Transverse colon (tissue), 4 donors: ENCODE measurements at regions not wholly inside any gene's neighbourhood (a gene's known extent, or its start where the extent isn't known, plus 50 kb on each side); places are given as distances from the start of the nearest gene placed in this dataset.

Source experiments
- DNase-seq: peaks from one replicate; pipeline ENCODE4 v3.0.0-alpha.2; 2019
- H3K27ac ChIP-seq, 4 donors: fragments of 200-600 bp; sonication (generic); 2 replicates each; pipeline ENCODE4 v1.5.1; 2016 to 2018; ENCODE audit warnings: inconsistent platforms in 4 of 4
- H3K27me3 ChIP-seq: fragments of 200-600 bp; sonication (generic); 2 replicates; pipeline ENCODE4 v1.5.1; 2017; ENCODE audit warnings: inconsistent platforms
- H3K36me3 ChIP-seq, 4 donors: fragments of 200-600 bp; sonication (generic); 2 replicates each; pipeline ENCODE4 v1.5.1; 2017 to 2019; ENCODE audit warnings: inconsistent platforms in 4 of 4
- H3K4me1 ChIP-seq, 4 donors: fragments of 200-600 bp; sonication (generic); 2 replicates each; pipeline ENCODE4 v1.5.1; 2017 to 2020; ENCODE audit warnings: inconsistent platforms in 4 of 4
- H3K4me3 ChIP-seq, 4 donors: fragments of 200-600 bp; sonication (generic); 1 replicate in 1 of 4; 2 replicates in 3 of 4; pipeline versions ENCODE4 v1.5.1 to v1.6.1; 2017 to 2019; ENCODE audit warnings: inconsistent platforms in 4 of 4
- H3K9me3 ChIP-seq, 2 donors: fragments of 200-600 bp; sonication (generic); 2 replicates each; pipeline ENCODE4 v1.5.1; 2017 to 2019; ENCODE audit warnings: inconsistent platforms in 2 of 2
- EP300 ChIP-seq: sonication (generic); formaldehyde crosslinking; IDR thresholded peaks from one replicate; pipeline ENCODE4 v1.6.1; 2017; ENCODE audit warnings: antibody characterized with exemption, low read depth
- POLR2A ChIP-seq: fragments of 450-650 bp; IDR thresholded peaks from one replicate; pipeline ENCODE4 v1.6.1; 2016; ENCODE audit warnings: antibody characterized with exemption, mild to moderate bottlenecking, moderate library complexity
- POLR2AphosphoS5 ChIP-seq, 3 donors: sonication (generic); formaldehyde crosslinking; IDR thresholded peaks; one replicate each; pipeline ENCODE4 v1.6.1; 2016; ENCODE audit warnings: antibody characterized with exemption in 3 of 3
- WGBS, 2 donors: methylation state at CpG; one replicate each; pipeline ENCODE4 v1.1.5; 2018; ENCODE audit warnings: low coverage in 1 of 2; 5-methylcytosine and 5-hydroxymethylcytosine counted together
- in situ Hi-C, 4 donors: fragments of 200-750 bp; cut with MboI; loops; one replicate each; pipeline versions ENCODE4 v1.15.0 to v1.15.1; 2017; ENCODE audit warnings: low sequenced_read_pairs in 3 of 4, low pct_ligation_motif_present in 1 of 4, low pct_unique_long_range_greater_than_20kb in 1 of 4
- intact Hi-C: fragments of 100-400 bp; cut with DNase I; formaldehyde crosslinking; loops from one replicate; pipeline ENCODE4 v1.15.1; 2023; ENCODE audit warnings: low total_unique reads
- TF ChIP-seq, protein P1 (sequence below), 5 experiments: fragments of 200-600 bp in 3 of 5; fragments of 450-650 bp in 2 of 5; sonication (generic) in 3 of 5; IDR thresholded peaks; 1 replicate in 2 of 5; 2 replicates in 3 of 5; pipeline ENCODE4 v1.5.1; 2016 to 2017; ENCODE audit warnings: antibody characterized with exemption in 5 of 5, inconsistent platforms in 3 of 5, mild to moderate bottlenecking in 2 of 5, moderate library complexity in 1 of 5

DNA sequence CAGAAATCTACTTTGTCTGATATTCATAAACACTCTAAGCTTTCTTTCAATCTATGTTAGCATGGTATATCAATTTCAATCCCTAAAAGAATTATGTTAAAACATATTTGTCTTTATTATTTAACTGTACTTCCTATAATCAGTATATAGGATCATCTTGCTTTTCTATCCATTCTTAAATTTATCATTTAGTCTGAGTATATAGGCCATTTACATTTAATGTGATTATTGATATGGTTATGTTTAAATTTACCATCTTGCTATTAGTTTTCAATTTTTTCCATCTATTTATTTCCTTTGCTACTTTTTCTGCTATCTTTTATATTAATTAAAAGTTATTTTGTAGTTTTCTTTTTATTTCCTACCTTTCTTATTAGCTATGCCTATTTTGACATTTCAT lies 174.8 kb upstream of the MBNL1 start:
- no peak for TF ChIP-seq POLR2A
- intact Hi-C loops (loop anchor here (10.0 kb wide), 1 partner anchor 171 kb away; the partner anchor contains the start of gene MBNL1), in situ Hi-C loops (loop anchor here in 1 of 4 donors (25.0 kb wide), 1 partner anchor 343 kb away; no protein-coding TSS in a partner anchor)
- DNase-seq: no peak
- Histone ChIP-seq H3K4me1 (peaks cover 0 to 7% (median 0%) of the 10 kb centered on the region in 4 donors), H3K4me3 (no peak overlapping the region), H3K27ac (no peak overlapping the region), H3K9me3 (no peaks in the 10 kb centered on the region), H3K36me3 (no peaks in the 10 kb centered on the region), H3K27me3 (no peaks in the 10 kb centered on the region)

DNA sequence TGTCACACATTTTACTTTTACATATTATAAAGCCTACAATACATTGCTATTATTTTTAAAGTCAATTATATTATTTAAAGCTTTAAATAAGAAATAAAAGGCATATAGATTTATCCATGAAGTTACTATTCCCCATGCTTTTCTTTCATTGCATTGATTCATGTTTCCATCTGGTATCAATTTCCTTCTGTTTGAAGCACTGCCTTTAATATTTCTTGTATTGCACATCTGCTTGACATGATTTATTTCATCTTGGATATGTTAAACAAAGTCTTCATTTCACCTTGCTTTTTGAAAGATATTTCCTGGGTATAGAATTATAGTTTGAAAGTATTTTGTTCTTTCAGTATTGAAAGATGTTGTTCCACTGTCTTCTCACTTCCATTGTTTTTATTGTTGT lies 174.3 kb upstream of the MBNL1 start:
- no peaks in the 10 kb centered on the region for H3K36me3 ChIP-seq
- no peaks in the 10 kb centered on the region for H3K27me3 ChIP-seq
- in situ Hi-C loops: loop anchor here in 1 of 4 donors (25.0 kb wide), 1 partner anchor 343 kb away; no protein-coding TSS in a partner anchor
- H3K27ac ChIP-seq: peak overlapping the region in 3 of 4 donors; percentile 60 to 78 (median 65)
- TF ChIP-seq, protein P1, sequence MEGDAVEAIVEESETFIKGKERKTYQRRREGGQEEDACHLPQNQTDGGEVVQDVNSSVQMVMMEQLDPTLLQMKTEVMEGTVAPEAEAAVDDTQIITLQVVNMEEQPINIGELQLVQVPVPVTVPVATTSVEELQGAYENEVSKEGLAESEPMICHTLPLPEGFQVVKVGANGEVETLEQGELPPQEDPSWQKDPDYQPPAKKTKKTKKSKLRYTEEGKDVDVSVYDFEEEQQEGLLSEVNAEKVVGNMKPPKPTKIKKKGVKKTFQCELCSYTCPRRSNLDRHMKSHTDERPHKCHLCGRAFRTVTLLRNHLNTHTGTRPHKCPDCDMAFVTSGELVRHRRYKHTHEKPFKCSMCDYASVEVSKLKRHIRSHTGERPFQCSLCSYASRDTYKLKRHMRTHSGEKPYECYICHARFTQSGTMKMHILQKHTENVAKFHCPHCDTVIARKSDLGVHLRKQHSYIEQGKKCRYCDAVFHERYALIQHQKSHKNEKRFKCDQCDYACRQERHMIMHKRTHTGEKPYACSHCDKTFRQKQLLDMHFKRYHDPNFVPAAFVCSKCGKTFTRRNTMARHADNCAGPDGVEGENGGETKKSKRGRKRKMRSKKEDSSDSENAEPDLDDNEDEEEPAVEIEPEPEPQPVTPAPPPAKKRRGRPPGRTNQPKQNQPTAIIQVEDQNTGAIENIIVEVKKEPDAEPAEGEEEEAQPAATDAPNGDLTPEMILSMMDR (IDR thresholded peaks at IDR 0.05): no peak
- TF ChIP-seq POLR2AphosphoS5 (IDR thresholded peaks at IDR 0.05): no peak
- TF ChIP-seq EP300: no peak
- TF ChIP-seq POLR2A: no peak
- peaks cover 0 to 7% (median 0%) of the 10 kb centered on the region in 4 donors for H3K4me1 ChIP-seq
- intact Hi-C loops: loop anchor here (10.0 kb wide), 1 partner anchor 170 kb away; the partner anchor contains the start of gene MBNL1
- no peaks in the 10 kb centered on the region for H3K9me3 ChIP-seq
- no peak overlapping the region for H3K4me3 ChIP-seq
- DNase-seq: no peak

DNA sequence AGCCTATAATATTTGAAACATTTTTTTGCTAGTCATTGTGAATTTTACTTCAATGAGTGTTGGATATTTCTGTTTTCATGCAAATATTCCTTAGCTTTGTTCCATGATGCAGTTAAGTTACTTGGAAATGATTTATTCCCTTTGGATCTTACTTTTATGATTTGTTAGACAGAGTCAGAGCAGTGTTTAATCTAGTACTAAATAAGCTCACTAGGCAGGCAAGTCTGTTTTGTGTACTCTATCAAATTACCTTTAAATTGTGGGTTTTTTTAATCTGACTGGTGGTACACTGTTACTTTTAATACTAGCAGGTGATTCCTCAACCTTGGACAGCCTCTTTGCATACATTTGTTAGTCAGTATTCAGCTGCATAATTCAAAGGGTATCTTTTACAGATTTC lies 173.3 kb upstream of the MBNL1 start:
- in situ Hi-C loops: loop anchor here in 1 of 4 donors (25.0 kb wide), 1 partner anchor 342 kb away; no protein-coding TSS in a partner anchor
- TF ChIP-seq POLR2AphosphoS5 (IDR thresholded peaks at IDR 0.05): peak; percentile 68 to 73 (median 68)
- TF ChIP-seq EP300: no peak
- intact Hi-C loops: loop anchor here (10.0 kb wide), 1 partner anchor 169 kb away; the partner anchor contains the start of gene MBNL1
- no peak for DNase-seq
- no peaks in the 10 kb centered on the region for H3K36me3 ChIP-seq
- H3K27ac ChIP-seq: peak overlapping the region in 3 of 4 donors; percentile 60 to 78 (median 65)
- no peaks in the 10 kb centered on the region for H3K27me3 ChIP-seq
- peaks cover 0 to 7% (median 0%) of the 10 kb centered on the region in 4 donors for H3K4me1 ChIP-seq
- H3K9me3 ChIP-seq: no peaks in the 10 kb centered on the region
- H3K4me3 ChIP-seq: no peak overlapping the region

DNA sequence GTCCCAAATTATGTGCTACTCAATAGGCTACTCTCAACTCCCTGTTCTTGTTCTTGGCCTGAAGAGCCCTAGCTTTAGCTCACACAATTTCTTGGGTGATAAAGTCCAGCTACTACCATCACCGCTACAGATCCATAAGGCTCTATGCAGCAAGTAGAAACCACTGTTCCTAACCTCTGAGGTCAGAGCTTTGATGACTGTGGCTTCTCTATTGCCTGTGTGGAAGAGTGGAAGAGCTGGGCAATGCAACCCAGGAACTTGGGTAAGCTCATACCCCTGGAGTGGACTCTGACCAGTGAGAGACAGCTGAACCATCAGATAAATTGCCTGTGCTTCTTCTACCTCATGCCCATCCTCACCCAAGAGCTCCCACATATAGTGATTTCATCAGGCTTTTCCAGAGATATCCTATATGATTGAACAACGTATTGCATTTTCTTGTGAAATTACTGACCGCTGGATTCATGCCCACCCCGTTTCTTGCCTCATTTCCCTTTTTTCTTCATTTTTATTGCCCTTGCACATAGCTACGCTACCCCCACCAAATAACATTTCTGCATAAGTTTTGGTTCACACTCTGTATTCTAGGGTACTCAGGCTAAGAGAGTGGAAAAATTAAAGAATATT lies 172.3 kb upstream of the MBNL1 start:
- Histone ChIP-seq H3K4me1 (peaks cover 0 to 7% (median 0%) of the 10 kb centered on the region in 4 donors), H3K4me3 (no peak overlapping the region), H3K9me3 (no peaks in the 10 kb centered on the region), H3K27ac (peak overlapping the region; percentile 37 to 78 (median 62)), H3K27me3 (no peaks in the 10 kb centered on the region), H3K36me3 (no peaks in the 10 kb centered on the region)
- intact Hi-C loops: loop anchor here (10.0 kb wide), 1 partner anchor 168 kb away; the partner anchor contains the start of gene MBNL1
- 89 to 97% methylated on average over 5 of the region's 5 CpGs for WGBS, 2 donors
- TF ChIP-seq POLR2AphosphoS5 (IDR thresholded peaks at IDR 0.05) (no peak), POLR2A (no peak), EP300 (no peak)
- TF ChIP-seq, protein P1 (IDR thresholded peaks at IDR 0.05): no peak
- no peak for DNase-seq
- in situ Hi-C loops: loop anchor here in 1 of 4 donors (25.0 kb wide), 1 partner anchor 341 kb away; no protein-coding TSS in a partner anchor

DNA sequence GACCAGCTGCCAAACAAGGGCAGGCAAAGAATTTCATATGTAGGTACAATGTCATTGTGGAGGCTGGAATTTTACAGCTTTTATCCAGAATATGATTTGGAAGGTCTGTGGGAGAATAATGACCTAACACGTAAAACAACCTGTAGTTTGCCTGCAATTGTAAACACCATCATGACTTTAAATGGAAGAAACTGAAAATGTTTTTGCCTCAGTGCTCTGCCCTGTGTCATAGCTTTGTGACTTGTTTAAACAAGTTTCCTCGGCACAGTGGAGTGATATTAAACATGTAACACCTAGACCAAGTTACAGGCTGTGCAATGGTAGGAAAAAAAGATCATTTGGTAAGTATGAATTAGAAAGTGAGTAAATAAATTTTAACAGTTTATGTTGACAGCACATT lies 171.6 kb upstream of the MBNL1 start:
- Histone ChIP-seq H3K4me1 (peaks cover 0 to 7% (median 0%) of the 10 kb centered on the region in 4 donors), H3K4me3 (no peak overlapping the region), H3K36me3 (no peaks in the 10 kb centered on the region), H3K9me3 (no peaks in the 10 kb centered on the region), H3K27ac (peak overlapping the region; percentile 37 to 78 (median 62)), H3K27me3 (no peaks in the 10 kb centered on the region)
- intact Hi-C loops: loop anchor here (10.0 kb wide), 1 partner anchor 168 kb away; the partner anchor contains the start of gene MBNL1
- TF ChIP-seq POLR2AphosphoS5 (IDR thresholded peaks at IDR 0.05): peak; percentile 80 to 90 (median 82)
- TF ChIP-seq POLR2A: no peak
- TF ChIP-seq, protein P1 (IDR thresholded peaks at IDR 0.05): no peak
- peak; percentile 83 for TF ChIP-seq EP300
- WGBS, 2 donors: 46 to 50% methylated on average over 2 of the region's 2 CpGs
- in situ Hi-C loops: loop anchor here in 1 of 4 donors (25.0 kb wide), 1 partner anchor 340 kb away; no protein-coding TSS in a partner anchor
- no peak for DNase-seq
